Cardiac muscle cell (in vitro differentiated cells and primary cell): ENCODE measurements at regions not wholly inside any gene's neighbourhood (a gene's known extent, or its start where the extent isn't known, plus 50 kb on each side); places are given as distances from the start of the nearest gene placed in this dataset.

Experiments used
- DNase-seq, 2 donors: peaks; one replicate each; pipeline versions ENCODE4 v3.0.0 to v3.0.0-alpha.2; 2010 to 2017; ENCODE audit warnings: low read depth in 1 of 2, low spot score in 1 of 2
- H3K27ac ChIP-seq: fragments of 200-600 bp; sonication (generic); 2 replicates; pipeline ENCODE4 v1.5.1; 2016
- H3K27me3 ChIP-seq: fragments of 200-600 bp; sonication (generic); 2 replicates; pipeline ENCODE4 v1.6.0; 2016; ENCODE audit warnings: control low read depth
- H3K36me3 ChIP-seq: fragments of 200-600 bp; sonication (generic); 2 replicates; pipeline ENCODE4 v1.5.1; 2016; ENCODE audit warnings: control low read depth
- H3K4me1 ChIP-seq: fragments of 200-600 bp; sonication (generic); 2 replicates; pipeline ENCODE4 v1.8.1; 2017; ENCODE audit warnings: low read depth, mild to moderate bottlenecking, mixed run types
- H3K4me3 ChIP-seq: fragments of 200-600 bp; sonication (generic); 2 replicates; pipeline ENCODE4 v1.5.1; 2016; ENCODE audit warnings: mild to moderate bottlenecking
- H3K9me3 ChIP-seq: fragments of 200-600 bp; sonication (generic); 2 replicates; pipeline ENCODE4 v1.5.1; 2017; ENCODE audit warnings: low read depth, mild to moderate bottlenecking, control low read depth
- TF ChIP-seq, protein P1 (sequence below): IDR thresholded peaks from 2 replicates; pipeline ENCODE4 v1.5.1; 2012; ENCODE audit warnings: low read depth, mild to moderate bottlenecking, low read length

DNA sequence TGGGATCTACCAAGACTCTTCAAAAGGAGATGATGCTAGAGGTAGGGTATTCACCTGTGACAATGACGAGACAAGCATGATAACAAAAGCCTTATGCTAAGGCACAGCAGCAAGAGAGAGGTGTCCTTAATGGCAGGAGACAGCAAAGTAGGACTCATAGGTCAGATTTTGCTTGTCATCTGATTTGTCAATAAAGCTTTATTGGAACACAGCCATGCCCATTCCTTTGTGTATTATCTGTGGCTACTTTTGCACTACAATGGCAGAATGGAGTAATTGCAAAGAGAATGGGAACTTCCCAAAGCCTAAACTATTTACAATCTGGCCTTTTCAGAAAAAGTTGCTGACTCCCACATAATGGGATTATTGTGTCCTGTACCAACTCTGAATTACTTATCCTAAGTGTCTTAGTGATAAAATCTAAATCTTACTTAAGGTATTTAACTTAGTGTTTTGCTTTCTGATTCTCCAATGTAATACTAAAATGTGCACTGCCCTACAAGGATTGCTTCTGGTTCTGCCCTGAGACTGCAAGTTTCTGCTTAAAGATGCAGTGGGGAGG lies 221.6 kb downstream of the CDC5L start:
- TF ChIP-seq, protein P1, sequence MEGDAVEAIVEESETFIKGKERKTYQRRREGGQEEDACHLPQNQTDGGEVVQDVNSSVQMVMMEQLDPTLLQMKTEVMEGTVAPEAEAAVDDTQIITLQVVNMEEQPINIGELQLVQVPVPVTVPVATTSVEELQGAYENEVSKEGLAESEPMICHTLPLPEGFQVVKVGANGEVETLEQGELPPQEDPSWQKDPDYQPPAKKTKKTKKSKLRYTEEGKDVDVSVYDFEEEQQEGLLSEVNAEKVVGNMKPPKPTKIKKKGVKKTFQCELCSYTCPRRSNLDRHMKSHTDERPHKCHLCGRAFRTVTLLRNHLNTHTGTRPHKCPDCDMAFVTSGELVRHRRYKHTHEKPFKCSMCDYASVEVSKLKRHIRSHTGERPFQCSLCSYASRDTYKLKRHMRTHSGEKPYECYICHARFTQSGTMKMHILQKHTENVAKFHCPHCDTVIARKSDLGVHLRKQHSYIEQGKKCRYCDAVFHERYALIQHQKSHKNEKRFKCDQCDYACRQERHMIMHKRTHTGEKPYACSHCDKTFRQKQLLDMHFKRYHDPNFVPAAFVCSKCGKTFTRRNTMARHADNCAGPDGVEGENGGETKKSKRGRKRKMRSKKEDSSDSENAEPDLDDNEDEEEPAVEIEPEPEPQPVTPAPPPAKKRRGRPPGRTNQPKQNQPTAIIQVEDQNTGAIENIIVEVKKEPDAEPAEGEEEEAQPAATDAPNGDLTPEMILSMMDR: no peak
- DNase-seq: no peak

DNA sequence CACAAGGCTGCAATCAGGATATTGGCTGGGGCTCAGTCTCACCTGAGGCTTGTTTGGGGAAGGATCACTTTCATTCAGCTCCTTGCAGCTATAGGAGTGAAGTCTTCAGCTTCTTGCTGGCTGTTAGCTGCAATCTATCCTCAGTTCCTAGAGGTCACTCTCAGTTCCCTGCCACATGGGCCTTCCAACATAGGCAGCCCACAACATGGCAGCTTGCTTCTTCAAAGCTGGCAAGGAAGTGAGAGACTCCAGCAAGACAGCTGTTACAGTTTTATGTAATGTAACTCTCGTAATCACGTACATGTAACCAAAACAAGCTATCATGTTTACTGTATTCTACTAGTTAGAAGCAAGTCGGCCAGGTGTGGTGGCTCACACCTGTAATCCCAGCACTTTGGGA lies 226.9 kb downstream of the CDC5L start:
- no peak for DNase-seq
- H3K4me1 ChIP-seq: no peaks in the 10 kb centered on the region
- H3K9me3 ChIP-seq: no peaks in the 10 kb centered on the region
- H3K4me3 ChIP-seq: no peak overlapping the region
- H3K27ac ChIP-seq: no peak overlapping the region
- TF ChIP-seq, protein P1: no peak
- no peaks in the 10 kb centered on the region for H3K27me3 ChIP-seq
- H3K36me3 ChIP-seq: no peaks in the 10 kb centered on the region

More for the DNA sequence above, 221.6 kb downstream of the CDC5L start:
- H3K9me3 ChIP-seq: no peaks in the 10 kb centered on the region
- H3K27ac ChIP-seq: no peak overlapping the region
- no peak overlapping the region for H3K4me3 ChIP-seq
- H3K36me3 ChIP-seq: no peaks in the 10 kb centered on the region
- peaks cover under 1% of the 10 kb centered on the region for H3K4me1 ChIP-seq
- no peaks in the 10 kb centered on the region for H3K27me3 ChIP-seq

DNA sequence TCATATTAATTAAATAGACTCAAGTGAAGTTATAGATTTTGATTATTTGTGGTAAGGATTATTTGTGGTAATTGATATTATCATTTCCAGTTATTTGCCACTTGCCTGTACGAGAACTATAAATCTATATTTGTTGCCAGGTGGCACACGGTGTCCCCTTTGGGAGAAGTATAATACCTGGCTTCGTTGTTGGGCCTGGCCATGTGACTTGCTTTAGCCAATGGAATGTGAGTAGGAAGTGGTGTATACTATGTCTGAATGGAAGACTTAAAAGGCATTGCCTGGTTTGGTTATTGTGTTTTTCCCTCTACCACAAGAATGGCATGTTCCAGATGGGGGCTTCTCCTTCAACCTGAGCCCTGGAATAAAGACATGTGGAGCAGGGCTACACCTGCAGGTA lies 228.1 kb downstream of the CDC5L start:
- TF ChIP-seq, protein P1: no peak
- no peak overlapping the region for H3K4me3 ChIP-seq

DNA sequence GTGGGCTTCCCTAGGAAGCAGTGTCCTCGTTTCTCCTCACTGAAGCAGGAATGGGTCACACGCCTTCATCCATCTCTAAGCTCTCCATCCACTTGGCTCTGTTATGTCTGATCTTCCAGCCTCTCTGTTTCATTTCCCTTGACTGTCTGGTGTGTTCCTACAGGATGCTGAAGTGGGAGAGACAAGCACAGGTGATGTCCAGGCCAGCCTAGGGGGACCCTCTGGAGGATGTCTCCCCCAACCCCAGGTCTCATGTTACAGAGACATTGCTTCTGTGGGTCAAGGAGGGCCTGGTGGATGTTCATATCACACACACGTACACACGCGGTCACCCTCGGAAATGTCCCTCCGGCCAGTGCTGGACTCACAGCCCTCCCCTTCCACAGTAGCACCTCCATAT lies 229.9 kb downstream of the CDC5L start:
- TF ChIP-seq, protein P1: no peak
- DNase-seq: no peak
- H3K27ac ChIP-seq: no peak overlapping the region

More for the DNA sequence above, 228.1 kb downstream of the CDC5L start:
- Histone ChIP-seq H3K36me3 (no peaks in the 10 kb centered on the region), H3K4me1 (no peaks in the 10 kb centered on the region), H3K9me3 (no peaks in the 10 kb centered on the region), H3K27me3 (no peaks in the 10 kb centered on the region), H3K27ac (no peak overlapping the region)
- DNase-seq: no peak

DNA sequence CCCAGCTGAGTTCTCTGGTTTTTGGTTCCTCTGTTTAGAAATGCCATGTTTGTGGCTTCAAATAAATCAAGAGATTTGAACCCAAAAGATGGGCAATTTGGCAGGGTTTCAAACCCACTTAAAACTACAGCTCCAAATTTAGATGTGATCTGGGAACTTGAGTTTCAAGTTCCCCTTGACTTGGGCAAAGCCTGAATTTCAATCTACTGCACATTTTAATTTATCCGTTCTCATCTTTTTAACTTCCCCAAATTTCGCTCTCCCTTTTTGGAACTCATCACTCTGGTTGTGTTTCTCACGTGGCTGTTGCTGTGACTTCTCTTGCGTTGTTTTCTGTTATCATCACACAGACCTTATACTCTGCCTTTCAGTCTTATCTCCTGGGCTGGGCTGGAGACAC lies 230.9 kb downstream of the CDC5L start:
- TF ChIP-seq, protein P1: no peak
- H3K27me3 ChIP-seq: no peaks in the 10 kb centered on the region
- H3K4me1 ChIP-seq: no peaks in the 10 kb centered on the region
- no peak overlapping the region for H3K27ac ChIP-seq
- H3K9me3 ChIP-seq: no peaks in the 10 kb centered on the region
- no peak for DNase-seq
- H3K36me3 ChIP-seq: no peaks in the 10 kb centered on the region
- no peak overlapping the region for H3K4me3 ChIP-seq

More for the DNA sequence above, 229.9 kb downstream of the CDC5L start:
- Histone ChIP-seq H3K27me3 (no peaks in the 10 kb centered on the region), H3K9me3 (no peaks in the 10 kb centered on the region), H3K36me3 (no peaks in the 10 kb centered on the region), H3K4me3 (no peak overlapping the region), H3K4me1 (no peaks in the 10 kb centered on the region)
